K562 (cell line): ENCODE measurements at regions not wholly inside any gene's neighbourhood (a gene's known extent, or its start where the extent isn't known, plus 50 kb on each side); places are given as distances from the start of the nearest gene placed in this dataset.

Experiments
- ATAC-seq: fragments of 200-7000 bp; cut with Tn5 transposase; 3 replicates; pipeline ENCODE4 v1.9.1; 2020; ENCODE audit warnings: moderate library complexity
- BruUV-seq: library from RNA; stranded (reverse); fragments of 400-500 nt; replicated peaks from 2 replicates; lab custom pipeline; 2021; lab: Mats Ljungman, UMichigan
- CTCF ChIA-PET: fragments of 300-600 bp; formaldehyde crosslinking; extraction: SDS; loops from one replicate; lab custom pipeline; 2021; ENCODE audit warnings: low intra/inter-chr PET ratio; lab: Yijun Ruan, JAX
- POLR2A ChIA-PET: fragments of 300-600, 350-650 bp; sonication (Branson Sonifier 250); formaldehyde crosslinking; extraction: SDS; loops from one replicate; lab custom pipeline; 2021; ENCODE audit warnings: antibody characterized with exemption, inconsistent platforms; lab: Yijun Ruan, JAX
- DNase-seq, 4 experiments: peaks; one replicate each; pipeline versions ENCODE4 v3.0.0 to v3.0.0-alpha.2; 2011 to 2018; ENCODE audit warnings: low spot score in 3 of 4, mixed read lengths in 3 of 4; ENCODE audit errors: extremely low read depth in 1 of 4
- FAIRE-seq: peaks from 2 replicates; lab custom pipeline; 2011; peaks lifted over from hg19 to GRCh38; lab: Jason Lieb, UNC
- H2AFZ ChIP-seq: 2 replicates; pipeline ENCODE4 v1.6.0; 2011; ENCODE audit warnings: low read depth, low read length, control low read depth, inconsistent platforms
- H3K27ac ChIP-seq: fragments of 200-600 bp; 3 replicates; pipeline ENCODE4 v1.8.0; 2011; ENCODE audit warnings: low read depth, mild to moderate bottlenecking, control low read depth, inconsistent platforms, low read length, moderate library complexity, mixed read lengths; ENCODE audit errors: extremely low read depth
- H3K27me3 ChIP-seq, 2 experiments: fragments of 300-600 bp in 1 of 2; 2 replicates in 1 of 2; 3 replicates in 1 of 2; pipeline versions ENCODE4 v1.6.0 to v1.8.0; 2011; ENCODE audit warnings: inconsistent platforms in 2 of 2, low read length in 2 of 2, mild to moderate bottlenecking in 1 of 2, mixed read lengths in 1 of 2, moderate library complexity in 1 of 2; ENCODE audit not compliant: control insufficient read depth in 2 of 2, insufficient read depth in 2 of 2
- H3K36me3 ChIP-seq: fragments of 300-600 bp; 3 replicates; pipeline ENCODE4 v1.8.0; 2011; ENCODE audit warnings: mild to moderate bottlenecking, low read length, inconsistent platforms; ENCODE audit not compliant: control insufficient read depth, insufficient read depth
- H3K4me1 ChIP-seq, 2 experiments: fragments of 200-600 bp in 1 of 2; replicated peaks in 1 of 2; 2 replicates in 1 of 2; 3 replicates in 1 of 2; pipeline versions ENCODE4 v1.5.1 to v1.8.0; 2011; ENCODE audit warnings: inconsistent platforms in 2 of 2, low read length in 2 of 2, mild to moderate bottlenecking in 1 of 2, mixed read lengths in 1 of 2, moderate library complexity in 1 of 2; ENCODE audit not compliant: control insufficient read depth in 2 of 2, insufficient read depth in 2 of 2
- H3K4me2 ChIP-seq: 2 replicates; pipeline ENCODE4 v1.6.1; 2011; ENCODE audit warnings: low read length, control low read depth, inconsistent platforms, mixed read lengths; ENCODE audit not compliant: insufficient read depth
- H3K4me3 ChIP-seq: fragments of 200-600 bp; sonication (generic), shearing (Covaris generic); 2 replicates; pipeline ENCODE4 v1.5.1; 2016; ENCODE audit warnings: control low read depth, inconsistent platforms
- H3K79me2 ChIP-seq: fragments of 200-600 bp; 3 replicates; pipeline ENCODE4 v1.8.0; 2011; ENCODE audit warnings: low read length, inconsistent platforms; ENCODE audit not compliant: control insufficient read depth, insufficient read depth
- H3K9ac ChIP-seq, 2 experiments: 2 replicates each; pipeline versions ENCODE4 v1.6.0 to v1.6.1; 2011; ENCODE audit warnings: low read depth in 2 of 2, low read length in 2 of 2, control low read depth in 1 of 2, inconsistent platforms in 1 of 2, mild to moderate bottlenecking in 1 of 2, mixed read lengths in 1 of 2; ENCODE audit not compliant: insufficient read depth in 1 of 2
- H3K9me1 ChIP-seq: one replicate; pipeline ENCODE4 v1.6.0; 2011; ENCODE audit warnings: inconsistent platforms, mild to moderate bottlenecking, low read length, moderate library complexity; ENCODE audit not compliant: control insufficient read depth, insufficient read depth
- H3K9me3 ChIP-seq: replicated peaks from 2 replicates; pipeline ENCODE4 v1.5.1; 2011; ENCODE audit warnings: low read depth, low read length, inconsistent platforms; ENCODE audit not compliant: control insufficient read depth, insufficient read depth
- H4K20me1 ChIP-seq: replicated peaks from 2 replicates; pipeline ENCODE4 v1.6.1; 2011; ENCODE audit warnings: low read length, inconsistent platforms, mixed read lengths; ENCODE audit not compliant: control insufficient read depth, insufficient read depth
- ADNP ChIP-seq: fragments of 200-800 bp; sonication (Bioruptor generic); IDR thresholded peaks from 2 replicates; pipeline ENCODE4 v1.6.1; 2016; ENCODE audit warnings: missing genetic modification characterization, missing compliant biosample characterization
- C11orf30 ChIP-seq: fragments of 450-650 bp; IDR thresholded peaks from 2 replicates; pipeline ENCODE4 v1.6.1; 2016; ENCODE audit warnings: low read depth, mild to moderate bottlenecking
- CTBP1 ChIP-seq: fragments of 450-650 bp; IDR thresholded peaks from 2 replicates; pipeline ENCODE4 v1.6.1; 2016; ENCODE audit warnings: borderline replicate concordance
- EHMT2 ChIP-seq: fragments of 450-650 bp; IDR thresholded peaks from 2 replicates; pipeline ENCODE4 v1.6.1; 2018; ENCODE audit warnings: antibody characterized with exemption
- GATA2 ChIP-seq: sonication (generic); formaldehyde crosslinking; IDR thresholded peaks from 2 replicates; pipeline ENCODE4 v1.4.0; 2020; ENCODE audit warnings: mild to moderate bottlenecking, missing genetic modification reagents
- GTF2A2 ChIP-seq: IDR thresholded peaks from 2 replicates; pipeline ENCODE4 v1.6.1; 2016; ENCODE audit warnings: mild to moderate bottlenecking, missing genetic modification characterization, missing compliant biosample characterization
- MAFF ChIP-seq: IDR thresholded peaks from 2 replicates; pipeline ENCODE4 v1.6.1; 2012; ENCODE audit warnings: low read length, improper control_type of control experiment
- MAFG ChIP-seq: fragments of 450-650 bp; conservative IDR thresholded peaks from 2 replicates; pipeline ENCODE4 v1.6.1; 2016; ENCODE audit warnings: missing genetic modification characterization, missing compliant biosample characterization
- MAFK ChIP-seq: IDR thresholded peaks from 2 replicates; pipeline ENCODE4 v1.6.1; 2011; ENCODE audit warnings: low read length, improper control_type of control experiment
- NFE2 ChIP-seq: IDR thresholded peaks from 2 replicates; pipeline ENCODE4 v1.6.1; 2014; ENCODE audit warnings: antibody characterized with exemption, low read depth
- NFE2L1 ChIP-seq: fragments of 450-650 bp; IDR thresholded peaks from 2 replicates; pipeline ENCODE4 v1.6.1; 2016; ENCODE audit warnings: missing genetic modification characterization, low read depth, mild to moderate bottlenecking, missing compliant biosample characterization, moderate library complexity, borderline replicate concordance
- NFIX ChIP-seq: fragments of 250-450 bp; sonication (Bioruptor Pico); IDR thresholded peaks from 2 replicates; pipeline ENCODE4 v1.4.0; 2020; ENCODE audit warnings: low read depth, mild to moderate bottlenecking, moderate library complexity
- POLR2AphosphoS5 ChIP-seq: IDR thresholded peaks from 2 replicates; pipeline ENCODE4 v1.6.1; 2011; ENCODE audit warnings: mild to moderate bottlenecking, low read depth, low read length, moderate library complexity; ENCODE audit not compliant: control insufficient read depth, insufficient read depth
- RUNX1 ChIP-seq: sonication (generic); IDR thresholded peaks from 2 replicates; pipeline ENCODE4 v1.6.1; 2016; ENCODE audit warnings: antibody characterized with exemption, low read depth
- SNIP1 ChIP-seq: fragments of 450-650 bp; IDR thresholded peaks from 2 replicates; pipeline ENCODE4 v1.7.1; 2017; ENCODE audit warnings: low read depth, mild to moderate bottlenecking
- THAP12 ChIP-seq: fragments of 250-450 bp; sonication (Bioruptor Pico); IDR thresholded peaks from 2 replicates; pipeline ENCODE4 v1.9.0; 2021; ENCODE audit warnings: mild to moderate bottlenecking, inconsistent platforms
- ZC3H11A ChIP-seq: IDR thresholded peaks from 2 replicates; pipeline ENCODE4 v1.6.1; 2012; ENCODE audit warnings: low read depth, low read length, improper control_type of control experiment
- ZNF12 ChIP-seq: sonication (generic); formaldehyde crosslinking; IDR thresholded peaks from 2 replicates; pipeline ENCODE4 v1.4.0; 2020; ENCODE audit warnings: mild to moderate bottlenecking, missing genetic modification reagents
- ZNF316 ChIP-seq: fragments of 450-650 bp; IDR thresholded peaks from 2 replicates; pipeline ENCODE4 v1.6.1; 2016
- ZNF384 ChIP-seq: IDR thresholded peaks from 2 replicates; pipeline ENCODE4 v1.6.1; 2012; ENCODE audit warnings: low read depth, low read length, improper control_type of control experiment
- ZNF668 ChIP-seq: fragments of 250-450 bp; sonication (Bioruptor Pico); IDR thresholded peaks from 2 replicates; pipeline ENCODE4 v1.8.0; 2022; ENCODE audit warnings: mild to moderate bottlenecking, inconsistent platforms
- ZNF695 ChIP-seq: fragments of 450-650 bp; formaldehyde crosslinking; IDR thresholded peaks from 2 replicates; pipeline ENCODE4 v1.4.0; 2020; ENCODE audit warnings: mild to moderate bottlenecking, moderate library complexity
- ZNF778 ChIP-seq: fragments of 450-650 bp; formaldehyde crosslinking; IDR thresholded peaks from 2 replicates; pipeline ENCODE4 v1.4.0; 2020; ENCODE audit warnings: mild to moderate bottlenecking, moderate library complexity
- ZNF830 ChIP-seq: fragments of 250-450 bp; sonication (Bioruptor Pico); IDR thresholded peaks from 2 replicates; pipeline ENCODE4 v1.5.0; 2021; ENCODE audit warnings: mild to moderate bottlenecking
- WGBS: fragments of 100-300 bp; shearing (Covaris generic); methylation state at CpG from one replicate; pipeline ENCODE4 v1.1.6; 2016; ENCODE audit warnings: low coverage, mixed read lengths; ENCODE audit not compliant: insufficient coverage; ENCODE audit errors: missing lambda C conversion rate; 5-methylcytosine and 5-hydroxymethylcytosine counted together
- in situ Hi-C: fragments of 300-500 bp; cut with MboI; formaldehyde crosslinking; loops from 4 replicates; pipeline ENCODE4 v1.15.0; 2018; ENCODE audit warnings: inconsistent platforms, mixed read lengths
- intact Hi-C: fragments of 100-400 bp; cut with micrococcal nuclease; formaldehyde crosslinking; loops from 2 replicates; pipeline ENCODE4 v1.14.2; 2022

GRCh38 chr2:126811101-126811500, 87.6 kb upstream of the TEX51 start:
- H3K27ac ChIP-seq, result no peak overlapping the region
- no peaks in the 10 kb centered on the region for H4K20me1 ChIP-seq
- H3K4me3 ChIP-seq, result no peak overlapping the region
- no peak overlapping the region for H2AFZ ChIP-seq
- no peaks in the 10 kb centered on the region for H3K9me1 ChIP-seq
- no peak for FAIRE-seq
- BruUV-seq, result no TSS peak
- in situ Hi-C loops, result no loop called here
- POLR2A ChIA-PET, result interaction anchor here (0.6 to 1.0 kb wide), 2 partner anchors 10 to 39 kb away, joined by 3 read pairs; no protein-coding TSS in a partner anchor
- no peaks in the 10 kb centered on the region for H3K9me3 ChIP-seq
- no peaks in the 10 kb centered on the region for H3K36me3 ChIP-seq
- CTCF ChIA-PET, result interaction anchor here (0.6 kb wide), 1 partner anchor 638 kb away, joined by 3 read pairs; no protein-coding TSS in a partner anchor
- 0% methylated on average over 5 of the region's 6 CpGs for WGBS
- ATAC-seq, result no peak
- H3K79me2 ChIP-seq, result no peaks in the 10 kb centered on the region
- H3K9ac ChIP-seq, result no peak overlapping the region
- no peaks in the 10 kb centered on the region for H3K4me1 ChIP-seq
- no peak overlapping the region for H3K4me2 ChIP-seq
- no peak for DNase-seq
- H3K27me3 ChIP-seq, result peaks cover 0 to 11% of the 10 kb centered on the region in 2 experiments; a peak in 3 of 5 replicates
- intact Hi-C loops, result no loop called here
- TF ChIP-seq ZNF778 (CRISPR knock-in tag), result no peak
- no peak for TF ChIP-seq ZNF668 (CRISPR knock-in tag)
- TF ChIP-seq ADNP, result no peak
- peak; percentile 92 for TF ChIP-seq MAFG (tag)
- no peak for TF ChIP-seq POLR2AphosphoS5
- no peak for TF ChIP-seq NFIX
- peak; percentile 77 for TF ChIP-seq C11orf30
- TF ChIP-seq MAFF, result peak; percentile 85
- no peak for TF ChIP-seq ZNF12 (CRISPR knock-in tag)
- peak; percentile 88 for TF ChIP-seq NFE2L1 (tag)
- TF ChIP-seq ZNF830 (CRISPR knock-in tag), result no peak
- no peak for TF ChIP-seq SNIP1
- TF ChIP-seq MAFK, result peak; percentile 75; the same call in 1 of the 2 replicates
- TF ChIP-seq ZNF695 (CRISPR knock-in tag), result no peak
- no peak for TF ChIP-seq GATA2
- TF ChIP-seq ZC3H11A, result no peak
- no peak for TF ChIP-seq GTF2A2 (tag)
- no peak for TF ChIP-seq THAP12 (CRISPR knock-in tag)
- TF ChIP-seq RUNX1, result no peak
- TF ChIP-seq EHMT2, result no peak
- peak; percentile 87 for TF ChIP-seq ZNF316
- peak; percentile 80 for TF ChIP-seq NFE2
- no peak for TF ChIP-seq ZNF384
- no peak for TF ChIP-seq CTBP1
